H1 (cell line): ENCODE measurements at regions not wholly inside any gene's neighbourhood (a gene's known extent, or its start where the extent isn't known, plus 50 kb on each side); places are given as distances from the start of the nearest gene placed in this dataset.

ENCODE experiments used
- CBX5 ChIP-seq: fragments of 300-800, 300-1000 bp; sonication (generic); IDR thresholded peaks from 2 replicates; pipeline ENCODE4 v1.7.1; 2016; ENCODE audit warnings: antibody characterized with exemption, low read length, low read depth
- CEBPB ChIP-seq: IDR thresholded peaks from 2 replicates; pipeline ENCODE4 v1.6.1; 2012; ENCODE audit warnings: low read depth, low read length
- CTBP2 ChIP-seq: IDR thresholded peaks from 2 replicates; pipeline ENCODE4 v1.7.0; 2011; ENCODE audit warnings: borderline replicate concordance, mild to moderate bottlenecking, moderate library complexity, mixed read lengths, low read length; ENCODE audit not compliant: insufficient read depth, insufficient read length
- FOSL1 ChIP-seq: IDR thresholded peaks from 2 replicates; pipeline ENCODE4 v1.6.1; 2011; ENCODE audit warnings: mild to moderate bottlenecking, low read depth, low read length, moderate library complexity; ENCODE audit not compliant: insufficient read depth
- KDM1A ChIP-seq: fragments of 200-600, 300-600 bp; sonication (generic); IDR thresholded peaks from 2 replicates; pipeline ENCODE4 v1.7.1; 2016; ENCODE audit warnings: mild to moderate bottlenecking, low read length, borderline replicate concordance
- NRF1 ChIP-seq: IDR thresholded peaks from 2 replicates; pipeline ENCODE4 v1.6.1; 2011; ENCODE audit warnings: mild to moderate bottlenecking, low read depth, low read length, improper control_type of control experiment
- PHF8 ChIP-seq: fragments of 200-600 bp; sonication (generic); conservative IDR thresholded peaks from 2 replicates; pipeline ENCODE4 v1.7.1; 2012; ENCODE audit warnings: low read depth, mild to moderate bottlenecking, inconsistent platforms, low read length, moderate library complexity
- POU5F1 ChIP-seq: IDR thresholded peaks from 2 replicates; pipeline ENCODE4 v1.6.1; 2011; ENCODE audit warnings: low read depth, mild to moderate bottlenecking, low read length, moderate library complexity
- SRF ChIP-seq: IDR thresholded peaks from 2 replicates; pipeline ENCODE4 v1.6.1; 2011; ENCODE audit warnings: mild to moderate bottlenecking, low read depth, low read length, moderate library complexity
- YY1 ChIP-seq: IDR thresholded peaks from 2 replicates; pipeline ENCODE4 v1.6.1; 2011; ENCODE audit warnings: low read depth, mild to moderate bottlenecking, low read length
- ZNF274 ChIP-seq: IDR thresholded peaks from 2 replicates; pipeline ENCODE4 v1.7.0; 2012; ENCODE audit warnings: low read length, borderline replicate concordance; ENCODE audit errors: extremely low read depth
- TF ChIP-seq, protein P1 (sequence below): IDR thresholded peaks from 2 replicates; pipeline ENCODE4 v1.6.1; 2012; ENCODE audit warnings: inconsistent platforms
- TF ChIP-seq, protein P2 (sequence below): IDR thresholded peaks from 2 replicates; pipeline ENCODE4 v1.6.1; 2011; ENCODE audit warnings: low read length, improper control_type of control experiment
- TF ChIP-seq, protein P3 (sequence below): IDR thresholded peaks from 2 replicates; pipeline ENCODE4 v1.6.1; 2012; ENCODE audit warnings: low read length, inconsistent platforms

DNA sequence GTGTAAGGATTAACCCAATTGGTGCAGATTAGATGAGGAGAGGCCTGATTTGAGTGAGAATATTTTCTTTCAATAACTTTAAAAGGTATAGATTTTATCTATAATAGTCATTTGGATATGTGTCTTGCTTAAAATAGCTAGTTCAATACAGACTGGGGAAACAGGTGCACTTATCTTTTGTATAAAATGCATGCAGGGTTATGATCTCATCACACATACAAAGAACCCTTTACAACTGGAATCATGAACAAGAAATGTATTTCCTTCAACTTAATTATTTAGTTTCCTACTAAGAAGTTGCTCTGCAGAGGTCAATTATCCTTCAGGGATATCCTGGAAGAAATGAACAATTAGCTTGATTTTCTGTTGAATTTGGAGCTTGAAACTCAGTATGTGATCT is 259.6 kb downstream of the PTBP2 start (continued):
- TF ChIP-seq NRF1 (no peak), KDM1A (no peak), POU5F1 (no peak), CBX5 (no peak), YY1 (no peak), ZNF274 (no peak), SRF (no peak), FOSL1 (no peak), CEBPB (no peak), CTBP2 (no peak), PHF8 (no peak)
- TF ChIP-seq, protein P1, sequence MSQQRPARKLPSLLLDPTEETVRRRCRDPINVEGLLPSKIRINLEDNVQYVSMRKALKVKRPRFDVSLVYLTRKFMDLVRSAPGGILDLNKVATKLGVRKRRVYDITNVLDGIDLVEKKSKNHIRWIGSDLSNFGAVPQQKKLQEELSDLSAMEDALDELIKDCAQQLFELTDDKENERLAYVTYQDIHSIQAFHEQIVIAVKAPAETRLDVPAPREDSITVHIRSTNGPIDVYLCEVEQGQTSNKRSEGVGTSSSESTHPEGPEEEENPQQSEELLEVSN: no peak
- TF ChIP-seq, protein P2, sequence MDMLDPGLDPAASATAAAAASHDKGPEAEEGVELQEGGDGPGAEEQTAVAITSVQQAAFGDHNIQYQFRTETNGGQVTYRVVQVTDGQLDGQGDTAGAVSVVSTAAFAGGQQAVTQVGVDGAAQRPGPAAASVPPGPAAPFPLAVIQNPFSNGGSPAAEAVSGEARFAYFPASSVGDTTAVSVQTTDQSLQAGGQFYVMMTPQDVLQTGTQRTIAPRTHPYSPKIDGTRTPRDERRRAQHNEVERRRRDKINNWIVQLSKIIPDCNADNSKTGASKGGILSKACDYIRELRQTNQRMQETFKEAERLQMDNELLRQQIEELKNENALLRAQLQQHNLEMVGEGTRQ: no peak
- TF ChIP-seq, protein P3, sequence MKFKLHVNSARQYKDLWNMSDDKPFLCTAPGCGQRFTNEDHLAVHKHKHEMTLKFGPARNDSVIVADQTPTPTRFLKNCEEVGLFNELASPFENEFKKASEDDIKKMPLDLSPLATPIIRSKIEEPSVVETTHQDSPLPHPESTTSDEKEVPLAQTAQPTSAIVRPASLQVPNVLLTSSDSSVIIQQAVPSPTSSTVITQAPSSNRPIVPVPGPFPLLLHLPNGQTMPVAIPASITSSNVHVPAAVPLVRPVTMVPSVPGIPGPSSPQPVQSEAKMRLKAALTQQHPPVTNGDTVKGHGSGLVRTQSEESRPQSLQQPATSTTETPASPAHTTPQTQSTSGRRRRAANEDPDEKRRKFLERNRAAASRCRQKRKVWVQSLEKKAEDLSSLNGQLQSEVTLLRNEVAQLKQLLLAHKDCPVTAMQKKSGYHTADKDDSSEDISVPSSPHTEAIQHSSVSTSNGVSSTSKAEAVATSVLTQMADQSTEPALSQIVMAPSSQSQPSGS: no peak
